Loucy (cell line): ENCODE measurements at regions not wholly inside any gene's neighbourhood (a gene's known extent, or its start where the extent isn't known, plus 50 kb on each side); places are given as distances from the start of the nearest gene placed in this dataset.

Experiments
- H2AFZ ChIP-seq: fragments of 200-600 bp; sonication (generic); 2 replicates; pipeline ENCODE4 v1.6.0; 2016; ENCODE audit warnings: antibody characterized with exemption, mild to moderate bottlenecking, low read length, moderate library complexity
- H3F3A ChIP-seq: fragments of 200-600 bp; 2 replicates; pipeline ENCODE4 v1.6.0; 2016; ENCODE audit warnings: antibody characterized with exemption, low read depth, mild to moderate bottlenecking
- H3K27me3 ChIP-seq: fragments of 200-600 bp; sonication (generic); 2 replicates; pipeline ENCODE4 v1.6.1; 2014; ENCODE audit warnings: low read length, mild to moderate bottlenecking; ENCODE audit not compliant: insufficient read depth, poor library complexity, severe bottlenecking
- H3K36me3 ChIP-seq: fragments of 200-600 bp; sonication (generic); 2 replicates; pipeline ENCODE4 v1.6.1; 2016; ENCODE audit warnings: low read length; ENCODE audit not compliant: insufficient read depth
- H3K4me1 ChIP-seq: fragments of 200-600 bp; sonication (generic); 2 replicates; pipeline ENCODE4 v1.5.1; 2014; ENCODE audit warnings: low read length, mild to moderate bottlenecking; ENCODE audit not compliant: insufficient read depth, poor library complexity, severe bottlenecking
- H3K4me2 ChIP-seq: fragments of 200-600 bp; sonication (generic); 2 replicates; pipeline ENCODE4 v1.6.0; 2014; ENCODE audit warnings: antibody characterized with exemption, low read length, low read depth, mild to moderate bottlenecking; ENCODE audit not compliant: poor library complexity, severe bottlenecking
- H3K4me3 ChIP-seq: fragments of 200-600 bp; sonication (generic); 2 replicates; pipeline ENCODE4 v1.5.1; 2014; ENCODE audit warnings: low read length, mild to moderate bottlenecking, mixed read lengths; ENCODE audit not compliant: poor library complexity, severe bottlenecking
- H3K79me2 ChIP-seq: fragments of 200-600 bp; sonication (generic); 2 replicates; pipeline ENCODE4 v1.6.1; 2014; ENCODE audit warnings: low read length; ENCODE audit not compliant: insufficient read depth
- H3K9ac ChIP-seq: fragments of 200-600 bp; sonication (generic); 2 replicates; pipeline ENCODE4 v1.6.0; 2014; ENCODE audit warnings: mild to moderate bottlenecking, low read depth, low read length, moderate library complexity; ENCODE audit not compliant: poor library complexity, severe bottlenecking
- H3K9me2 ChIP-seq: fragments of 200-600 bp; sonication (generic); replicated peaks from 2 replicates; pipeline ENCODE4 v1.6.1; 2016; ENCODE audit warnings: low read depth, low read length, mixed read lengths
- H3K9me3 ChIP-seq: fragments of 200-600 bp; sonication (generic); 2 replicates; pipeline ENCODE4 v1.6.1; 2014; ENCODE audit warnings: mild to moderate bottlenecking, antibody characterized with exemption, low read length, low read depth; ENCODE audit not compliant: insufficient read depth
- H4K20me1 ChIP-seq: fragments of 200-600 bp; sonication (generic); 2 replicates; pipeline ENCODE4 v1.6.0; 2014; ENCODE audit warnings: antibody characterized with exemption, low read length, mild to moderate bottlenecking; ENCODE audit not compliant: insufficient read depth, poor library complexity, severe bottlenecking
- EZH2phosphoT487 ChIP-seq: fragments of 200-600 bp; IDR thresholded peaks from 2 replicates; pipeline ENCODE4 v1.6.1; 2018; ENCODE audit warnings: antibody characterized with exemption, mild to moderate bottlenecking, moderate library complexity, borderline replicate concordance
- TF ChIP-seq, protein P1 (sequence below): fragments of 200-600 bp; sonication (generic); conservative IDR thresholded peaks from 2 replicates; pipeline ENCODE4 v1.5.1; 2014; ENCODE audit warnings: mild to moderate bottlenecking, antibody characterized with exemption, low read length

GRCh38 chr9:110136802-110137201 is 71.2 kb downstream of the C9orf152 start:
- H4K20me1 ChIP-seq, result peaks cover 11% of the 10 kb centered on the region
- H2AFZ ChIP-seq, result no peak overlapping the region
- H3K9me2 ChIP-seq, result no peaks in the 10 kb centered on the region
- peaks cover 62% of the 10 kb centered on the region; the same call in 1 of the 2 replicates for H3K36me3 ChIP-seq
- H3K9ac ChIP-seq, result no peak overlapping the region
- no peak overlapping the region for H3K4me2 ChIP-seq
- no peak overlapping the region for H3K4me3 ChIP-seq
- no peaks in the 10 kb centered on the region for H3F3A ChIP-seq
- H3K27me3 ChIP-seq, result no peaks in the 10 kb centered on the region
- H3K9me3 ChIP-seq, result no peaks in the 10 kb centered on the region
- TF ChIP-seq, protein P1, sequence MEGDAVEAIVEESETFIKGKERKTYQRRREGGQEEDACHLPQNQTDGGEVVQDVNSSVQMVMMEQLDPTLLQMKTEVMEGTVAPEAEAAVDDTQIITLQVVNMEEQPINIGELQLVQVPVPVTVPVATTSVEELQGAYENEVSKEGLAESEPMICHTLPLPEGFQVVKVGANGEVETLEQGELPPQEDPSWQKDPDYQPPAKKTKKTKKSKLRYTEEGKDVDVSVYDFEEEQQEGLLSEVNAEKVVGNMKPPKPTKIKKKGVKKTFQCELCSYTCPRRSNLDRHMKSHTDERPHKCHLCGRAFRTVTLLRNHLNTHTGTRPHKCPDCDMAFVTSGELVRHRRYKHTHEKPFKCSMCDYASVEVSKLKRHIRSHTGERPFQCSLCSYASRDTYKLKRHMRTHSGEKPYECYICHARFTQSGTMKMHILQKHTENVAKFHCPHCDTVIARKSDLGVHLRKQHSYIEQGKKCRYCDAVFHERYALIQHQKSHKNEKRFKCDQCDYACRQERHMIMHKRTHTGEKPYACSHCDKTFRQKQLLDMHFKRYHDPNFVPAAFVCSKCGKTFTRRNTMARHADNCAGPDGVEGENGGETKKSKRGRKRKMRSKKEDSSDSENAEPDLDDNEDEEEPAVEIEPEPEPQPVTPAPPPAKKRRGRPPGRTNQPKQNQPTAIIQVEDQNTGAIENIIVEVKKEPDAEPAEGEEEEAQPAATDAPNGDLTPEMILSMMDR, result no peak
- no peak for TF ChIP-seq EZH2phosphoT487
- H3K79me2 ChIP-seq, result peaks cover 93% of the 10 kb centered on the region
- no peaks in the 10 kb centered on the region for H3K4me1 ChIP-seq

- H2AFZ ChIP-seq, result no peak overlapping the region
- no peak overlapping the region for H3K9ac ChIP-seq
- peaks cover 80% of the 10 kb centered on the region for H3K79me2 ChIP-seq
- H3K9me2 ChIP-seq, result no peaks in the 10 kb centered on the region
- no peak overlapping the region for H3K4me3 ChIP-seq
- peaks cover 59% of the 10 kb centered on the region; the same call in 1 of the 2 replicates for H3K36me3 ChIP-seq
- H3K9me3 ChIP-seq, result no peaks in the 10 kb centered on the region
- H3F3A ChIP-seq, result peaks cover 15% of the 10 kb centered on the region
- H4K20me1 ChIP-seq, result no peaks in the 10 kb centered on the region
- TF ChIP-seq EZH2phosphoT487, result no peak
- TF ChIP-seq, protein P1, result peak; percentile 18; the same call in 1 of the 2 replicates
- H3K4me1 ChIP-seq, result peaks cover 22% of the 10 kb centered on the region
- no peak overlapping the region for H3K4me2 ChIP-seq
- no peaks in the 10 kb centered on the region for H3K27me3 ChIP-seq
Observed at GRCh38 chr9:110140276-110140675, 67.7 kb downstream of the C9orf152 start.

DNA sequence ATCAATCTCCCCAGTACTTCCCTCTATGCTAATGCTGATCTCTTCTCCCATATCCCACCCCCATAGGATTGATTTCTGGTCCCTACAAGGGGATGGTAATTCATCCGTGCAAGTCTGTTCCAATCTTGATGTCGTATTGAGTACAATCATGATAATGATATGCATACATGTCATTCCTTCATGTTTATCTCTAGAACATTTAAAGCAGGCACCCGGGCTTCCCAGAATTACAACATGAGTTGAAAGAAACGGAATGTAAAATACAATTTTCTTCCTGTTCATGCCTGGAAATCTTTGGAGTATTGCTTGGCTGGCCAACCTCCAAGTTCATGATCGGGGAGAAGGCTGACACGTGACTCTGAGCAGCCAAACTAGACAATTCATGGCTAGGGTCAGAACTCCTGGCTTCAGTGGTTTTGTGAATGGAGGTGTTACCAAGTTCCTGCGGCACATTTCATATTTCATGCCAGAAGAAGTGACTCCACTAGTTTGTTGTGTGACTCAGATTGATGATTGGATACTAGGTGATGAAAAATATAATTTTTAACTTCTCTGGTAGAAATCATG is 66.6 kb downstream of the C9orf152 start:
- Histone ChIP-seq H3K36me3 (peaks cover 55% of the 10 kb centered on the region; the same call in 1 of the 2 replicates), H3F3A (peaks cover 15% of the 10 kb centered on the region), H3K4me2 (no peak overlapping the region)

More for the DNA sequence above, 66.6 kb downstream of the C9orf152 start:
- TF ChIP-seq, protein P1, result no peak
- TF ChIP-seq EZH2phosphoT487, result no peak
- no peaks in the 10 kb centered on the region for H3K27me3 ChIP-seq
- H3K79me2 ChIP-seq, result peaks cover 82% of the 10 kb centered on the region
- no peak overlapping the region for H2AFZ ChIP-seq
- no peaks in the 10 kb centered on the region for H4K20me1 ChIP-seq
- H3K9me2 ChIP-seq, result no peaks in the 10 kb centered on the region
- H3K9ac ChIP-seq, result no peak overlapping the region
- no peak overlapping the region for H3K4me3 ChIP-seq
- peaks cover 29% of the 10 kb centered on the region for H3K4me1 ChIP-seq
- no peaks in the 10 kb centered on the region for H3K9me3 ChIP-seq
